Stomach (tissue), 4 donors: ENCODE measurements at regions not wholly inside any gene's neighbourhood (a gene's known extent, or its start where the extent isn't known, plus 50 kb on each side); places are given as distances from the start of the nearest gene placed in this dataset.

ENCODE experiments used
- POLR2AphosphoS5 ChIP-seq, 3 donors: sonication (generic); formaldehyde crosslinking; IDR thresholded peaks; one replicate each; pipeline ENCODE4 v1.6.1; 2016; ENCODE audit warnings: antibody characterized with exemption in 3 of 3
- TF ChIP-seq, protein P1 (sequence below), 7 experiments: fragments of 450-650 bp in 4 of 7; fragments of 200-600 bp in 3 of 7; sonication (generic) in 3 of 7; IDR thresholded peaks; one replicate each; pipeline ENCODE4 v1.5.1; 2016 to 2019; ENCODE audit warnings: antibody characterized with exemption in 7 of 7, control low read depth in 2 of 7, mild to moderate bottlenecking in 1 of 7

DNA sequence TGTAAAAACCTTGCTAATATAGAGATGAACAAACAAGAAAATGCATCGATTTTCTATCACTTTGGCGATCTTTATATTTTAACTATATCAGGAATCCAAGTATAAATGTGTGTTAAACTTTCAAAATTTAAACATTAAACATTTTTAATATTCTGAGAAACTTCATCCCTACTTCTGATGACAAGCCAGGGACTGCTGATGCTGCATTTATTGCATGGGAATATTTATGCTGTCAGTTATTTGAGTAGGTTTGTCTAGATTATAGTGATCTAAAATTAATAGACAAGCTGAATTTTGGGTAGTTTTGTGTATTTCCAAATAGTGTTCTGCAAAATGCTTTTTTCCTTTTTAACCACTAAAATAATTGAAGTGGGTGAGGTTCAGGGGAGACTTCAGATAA, 175.3 kb downstream of the LEPR start:
- TF ChIP-seq POLR2AphosphoS5 (IDR thresholded peaks at IDR 0.05): no peak
- TF ChIP-seq, protein P1, sequence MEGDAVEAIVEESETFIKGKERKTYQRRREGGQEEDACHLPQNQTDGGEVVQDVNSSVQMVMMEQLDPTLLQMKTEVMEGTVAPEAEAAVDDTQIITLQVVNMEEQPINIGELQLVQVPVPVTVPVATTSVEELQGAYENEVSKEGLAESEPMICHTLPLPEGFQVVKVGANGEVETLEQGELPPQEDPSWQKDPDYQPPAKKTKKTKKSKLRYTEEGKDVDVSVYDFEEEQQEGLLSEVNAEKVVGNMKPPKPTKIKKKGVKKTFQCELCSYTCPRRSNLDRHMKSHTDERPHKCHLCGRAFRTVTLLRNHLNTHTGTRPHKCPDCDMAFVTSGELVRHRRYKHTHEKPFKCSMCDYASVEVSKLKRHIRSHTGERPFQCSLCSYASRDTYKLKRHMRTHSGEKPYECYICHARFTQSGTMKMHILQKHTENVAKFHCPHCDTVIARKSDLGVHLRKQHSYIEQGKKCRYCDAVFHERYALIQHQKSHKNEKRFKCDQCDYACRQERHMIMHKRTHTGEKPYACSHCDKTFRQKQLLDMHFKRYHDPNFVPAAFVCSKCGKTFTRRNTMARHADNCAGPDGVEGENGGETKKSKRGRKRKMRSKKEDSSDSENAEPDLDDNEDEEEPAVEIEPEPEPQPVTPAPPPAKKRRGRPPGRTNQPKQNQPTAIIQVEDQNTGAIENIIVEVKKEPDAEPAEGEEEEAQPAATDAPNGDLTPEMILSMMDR (IDR thresholded peaks at IDR 0.05): no peak
